Peyer's patch (tissue), 4 donors: ENCODE measurements at regions not wholly inside any gene's neighbourhood (a gene's known extent, or its start where the extent isn't known, plus 50 kb on each side); places are given as distances from the start of the nearest gene placed in this dataset.

ENCODE experiments used
- POLR2A ChIP-seq, 2 donors: fragments of 450-650 bp; IDR thresholded peaks; one replicate each; pipeline ENCODE4 v1.5.1; 2017; ENCODE audit warnings: antibody characterized with exemption in 2 of 2, mild to moderate bottlenecking in 2 of 2, moderate library complexity in 2 of 2
- TF ChIP-seq, protein P1 (sequence below), 6 experiments: fragments of 450-650 bp in 4 of 6; fragments of 200-600 bp in 2 of 6; sonication (generic) in 1 of 6; IDR thresholded peaks; one replicate each; pipeline ENCODE4 v1.5.1; 2017 to 2019; ENCODE audit warnings: antibody characterized with exemption in 6 of 6, mild to moderate bottlenecking in 3 of 6, moderate library complexity in 1 of 6

DNA sequence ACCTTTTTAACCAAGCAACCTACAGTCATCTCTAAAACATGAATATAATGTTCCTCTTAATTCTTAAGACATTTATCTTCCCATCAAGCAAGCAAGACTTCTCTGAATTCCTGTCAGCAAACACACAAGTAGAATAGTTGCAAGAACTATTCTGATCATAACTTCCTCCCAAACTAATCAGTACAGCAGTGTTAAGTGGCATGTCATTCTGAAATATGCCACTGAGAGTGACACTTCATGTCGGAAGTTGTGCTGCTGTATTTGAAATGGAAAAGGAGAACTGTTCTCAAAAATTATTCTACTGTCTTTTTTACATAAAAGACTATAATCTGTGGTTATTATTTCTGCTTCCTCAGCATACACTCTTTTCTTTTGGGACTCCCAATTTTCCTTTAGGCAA, 546.6 kb downstream of the PCDH18 start:
- TF ChIP-seq, protein P1, sequence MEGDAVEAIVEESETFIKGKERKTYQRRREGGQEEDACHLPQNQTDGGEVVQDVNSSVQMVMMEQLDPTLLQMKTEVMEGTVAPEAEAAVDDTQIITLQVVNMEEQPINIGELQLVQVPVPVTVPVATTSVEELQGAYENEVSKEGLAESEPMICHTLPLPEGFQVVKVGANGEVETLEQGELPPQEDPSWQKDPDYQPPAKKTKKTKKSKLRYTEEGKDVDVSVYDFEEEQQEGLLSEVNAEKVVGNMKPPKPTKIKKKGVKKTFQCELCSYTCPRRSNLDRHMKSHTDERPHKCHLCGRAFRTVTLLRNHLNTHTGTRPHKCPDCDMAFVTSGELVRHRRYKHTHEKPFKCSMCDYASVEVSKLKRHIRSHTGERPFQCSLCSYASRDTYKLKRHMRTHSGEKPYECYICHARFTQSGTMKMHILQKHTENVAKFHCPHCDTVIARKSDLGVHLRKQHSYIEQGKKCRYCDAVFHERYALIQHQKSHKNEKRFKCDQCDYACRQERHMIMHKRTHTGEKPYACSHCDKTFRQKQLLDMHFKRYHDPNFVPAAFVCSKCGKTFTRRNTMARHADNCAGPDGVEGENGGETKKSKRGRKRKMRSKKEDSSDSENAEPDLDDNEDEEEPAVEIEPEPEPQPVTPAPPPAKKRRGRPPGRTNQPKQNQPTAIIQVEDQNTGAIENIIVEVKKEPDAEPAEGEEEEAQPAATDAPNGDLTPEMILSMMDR (IDR thresholded peaks at IDR 0.05) = no peak
- TF ChIP-seq POLR2A (IDR thresholded peaks at IDR 0.05) = no peak
